GM08714 (cell line): ENCODE measurements at regions not wholly inside any gene's neighbourhood (a gene's known extent, or its start where the extent isn't known, plus 50 kb on each side); places are given as distances from the start of the nearest gene placed in this dataset.
"Not testable (repeated sequence)": the region's sequence is repeated elsewhere in the genome, so short reads cannot be mapped to it uniquely, and the experiment has no call there.

Experiments
- H3K4me3 ChIP-seq: fragments of 200-500 bp; sonication (Bioruptor generic); 2 replicates; pipeline ENCODE4 v1.5.1; 2014; ENCODE audit warnings: mild to moderate bottlenecking, low read length, inconsistent platforms
- ZNF274 ChIP-seq: IDR thresholded peaks from 2 replicates; pipeline ENCODE4 v1.6.1; 2012; ENCODE audit warnings: mild to moderate bottlenecking, low read depth, low read length

GRCh38 chr1:185477638-185478580 lies 160.9 kb upstream of the IVNS1ABP start:
- no peak overlapping the region for H3K4me3 ChIP-seq
- TF ChIP-seq ZNF274, result no peak

- no peak overlapping the region for H3K4me3 ChIP-seq
- no peak for TF ChIP-seq ZNF274
These were observed 157.6 kb upstream of the IVNS1ABP start for GRCh38 chr1:185474440-185475149.

- no peak overlapping the region for H3K4me3 ChIP-seq
- no peak for TF ChIP-seq ZNF274
These were observed 156.1 kb upstream of the IVNS1ABP start for GRCh38 chr1:185473186-185473585.

GRCh38 chr1:185468626-185469025 lies 151.6 kb upstream of the IVNS1ABP start:
- TF ChIP-seq ZNF274, result no peak
- no peak overlapping the region for H3K4me3 ChIP-seq

- H3K4me3 ChIP-seq, result no peak overlapping the region
- no peak for TF ChIP-seq ZNF274
These were observed 150.1 kb upstream of the IVNS1ABP start for GRCh38 chr1:185467122-185467521.

- H3K4me3 ChIP-seq, result no peak overlapping the region
- TF ChIP-seq ZNF274, result no peak
These were observed 147.7 kb upstream of the IVNS1ABP start for GRCh38 chr1:185464777-185465176.

- no peak for TF ChIP-seq ZNF274
- H3K4me3 ChIP-seq, result no peak overlapping the region
These were observed 146.4 kb upstream of the IVNS1ABP start for GRCh38 chr1:185463433-185463832.

GRCh38 chr1:185463011-185463410 lies 146.0 kb upstream of the IVNS1ABP start:
- no peak for TF ChIP-seq ZNF274
- H3K4me3 ChIP-seq, result no peak overlapping the region

- not testable (repeated sequence) for H3K4me3 ChIP-seq
These were observed 143.7 kb upstream of the IVNS1ABP start for GRCh38 chr1:185460723-185461122.

- no peak for TF ChIP-seq ZNF274
- H3K4me3 ChIP-seq, result no peak overlapping the region
These were observed 142.1 kb upstream of the IVNS1ABP start for GRCh38 chr1:185459141-185459540.

GRCh38 chr1:185458670-185459069 lies 141.6 kb upstream of the IVNS1ABP start:
- no peak overlapping the region for H3K4me3 ChIP-seq
- no peak for TF ChIP-seq ZNF274

- no peak for TF ChIP-seq ZNF274
- no peak overlapping the region for H3K4me3 ChIP-seq
These were observed 136.6 kb upstream of the IVNS1ABP start for GRCh38 chr1:185453496-185454192.

- TF ChIP-seq ZNF274, result no peak
- H3K4me3 ChIP-seq, result no peak overlapping the region
These were observed 133.9 kb upstream of the IVNS1ABP start for GRCh38 chr1:185450917-185451316.

GRCh38 chr1:185450060-185450788 lies 133.2 kb upstream of the IVNS1ABP start:
- H3K4me3 ChIP-seq, result no peak overlapping the region
- no peak for TF ChIP-seq ZNF274
